NCI-H128 (cell line): ENCODE measurements at regions not wholly inside any gene's neighbourhood (a gene's known extent, or its start where the extent isn't known, plus 50 kb on each side); places are given as distances from the start of the nearest gene placed in this dataset.

Source experiments
- DNase-seq: peaks from one replicate; lab custom pipeline; 2025; ENCODE audit not compliant: unreplicated experiment; lab: John Stamatoyannopoulos, UW

GRCh38 chr14:86570371-86570770, 1040.4 kb downstream of the FLRT2 start:
- no peak for DNase-seq

GRCh38 chr14:86543521-86543920, 1013.6 kb downstream of the FLRT2 start:
- no peak for DNase-seq

GRCh38 chr14:86541972-86542371, 1012.0 kb downstream of the FLRT2 start:
- no peak for DNase-seq

- DNase-seq = no peak
Measured at GRCh38 chr14:86540636-86541247, 1010.8 kb downstream of the FLRT2 start.

- DNase-seq = no peak
Measured at GRCh38 chr14:86539361-86540070, 1009.6 kb downstream of the FLRT2 start.

GRCh38 chr14:86533834-86534233, 1003.9 kb downstream of the FLRT2 start:
- DNase-seq = no peak

GRCh38 chr14:86532219-86532618, 1002.3 kb downstream of the FLRT2 start:
- no peak for DNase-seq

GRCh38 chr14:86530457-86530856, 1000.5 kb downstream of the FLRT2 start:
- no peak for DNase-seq

GRCh38 chr14:86527312-86527711, 997.4 kb downstream of the FLRT2 start:
- no peak for DNase-seq

- DNase-seq = no peak
Measured at GRCh38 chr14:86525673-86526072, 995.7 kb downstream of the FLRT2 start.

- no peak for DNase-seq
Measured at GRCh38 chr14:86521843-86522242, 991.9 kb downstream of the FLRT2 start.

- DNase-seq = no peak
Measured at GRCh38 chr14:86521031-86521730, 991.2 kb downstream of the FLRT2 start.

- DNase-seq = no peak
Measured at GRCh38 chr14:86518298-86518697, 988.4 kb downstream of the FLRT2 start.

- DNase-seq = no peak
Measured at GRCh38 chr14:86515195-86515594, 985.3 kb downstream of the FLRT2 start.

- no peak for DNase-seq
Measured at GRCh38 chr14:86513564-86513963, 983.6 kb downstream of the FLRT2 start.

- no peak for DNase-seq
Measured at GRCh38 chr14:86513056-86513455, 983.1 kb downstream of the FLRT2 start.

- DNase-seq = no peak
Measured at GRCh38 chr14:86510491-86510890, 980.5 kb downstream of the FLRT2 start.

GRCh38 chr14:86505808-86506207, 975.9 kb downstream of the FLRT2 start:
- DNase-seq = no peak

GRCh38 chr14:86501611-86502010, 971.7 kb downstream of the FLRT2 start:
- DNase-seq = no peak

- no peak for DNase-seq
Measured at GRCh38 chr14:86491743-86492142, 961.8 kb downstream of the FLRT2 start.

GRCh38 chr14:86481104-86481503, 951.2 kb downstream of the FLRT2 start:
- DNase-seq = no peak

GRCh38 chr14:86464341-86464740, 934.4 kb downstream of the FLRT2 start:
- DNase-seq = no peak
